ENCODE measurements at regions not wholly inside any gene's neighbourhood (a gene's known extent, or its start where the extent isn't known, plus 50 kb on each side); places are given as distances from the start of the nearest gene placed in this dataset.

GRCh38 chr18:11324956-11325882, 175.8 kb upstream of the PIEZO2 start:
- no peak for TF ChIP-seq DRAP1 (CRISPR knock-in tag; IDR thresholded peaks at IDR 0.05)
- TF ChIP-seq FLYWCH1 (CRISPR knock-in tag; IDR thresholded peaks at IDR 0.05), result no peak
- TF ChIP-seq CTCF (CRISPR knock-in tag; IDR thresholded peaks at IDR 0.05), result no peak
- no peak for TF ChIP-seq NCOR1 (IDR thresholded peaks at IDR 0.05; ENCODE audit: borderline replicate concordance, low read length)
- no peak for TF ChIP-seq MAFK (conservative IDR thresholded peaks at IDR 0.05 in 1 of 2, IDR thresholded peaks at IDR 0.05 in 1 of 2; ENCODE audit: low read length in 2 of 2)
